ENCODE measurements at regions not wholly inside any gene's neighbourhood (a gene's known extent, or its start where the extent isn't known, plus 50 kb on each side); places are given as distances from the start of the nearest gene placed in this dataset.

DNA sequence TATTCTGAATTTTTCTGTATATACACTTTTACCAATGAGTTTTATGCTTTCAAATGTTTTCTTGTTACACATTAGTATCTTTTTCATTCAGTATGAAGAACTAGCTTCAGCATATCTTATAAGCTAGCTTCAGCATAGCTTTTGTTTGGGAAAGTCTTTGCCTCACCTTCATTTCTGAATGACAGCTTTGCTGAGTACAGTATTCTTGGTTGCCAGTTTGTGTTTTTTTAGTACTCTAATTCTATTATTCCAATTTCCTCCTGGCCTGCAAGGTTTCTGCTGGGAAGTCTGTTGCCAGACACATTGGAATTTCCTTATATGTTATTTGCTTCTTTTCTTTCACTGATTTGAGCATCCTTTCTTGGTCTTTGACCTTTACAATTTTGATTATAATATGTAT, 278.8 kb downstream of the SPATA18 start:
- no peaks in the 10 kb centered on the region for H3K4me1 Mint-ChIP-seq (ENCODE audit: low read depth, unreplicated experiment)
- TF ChIP-seq, protein P1, sequence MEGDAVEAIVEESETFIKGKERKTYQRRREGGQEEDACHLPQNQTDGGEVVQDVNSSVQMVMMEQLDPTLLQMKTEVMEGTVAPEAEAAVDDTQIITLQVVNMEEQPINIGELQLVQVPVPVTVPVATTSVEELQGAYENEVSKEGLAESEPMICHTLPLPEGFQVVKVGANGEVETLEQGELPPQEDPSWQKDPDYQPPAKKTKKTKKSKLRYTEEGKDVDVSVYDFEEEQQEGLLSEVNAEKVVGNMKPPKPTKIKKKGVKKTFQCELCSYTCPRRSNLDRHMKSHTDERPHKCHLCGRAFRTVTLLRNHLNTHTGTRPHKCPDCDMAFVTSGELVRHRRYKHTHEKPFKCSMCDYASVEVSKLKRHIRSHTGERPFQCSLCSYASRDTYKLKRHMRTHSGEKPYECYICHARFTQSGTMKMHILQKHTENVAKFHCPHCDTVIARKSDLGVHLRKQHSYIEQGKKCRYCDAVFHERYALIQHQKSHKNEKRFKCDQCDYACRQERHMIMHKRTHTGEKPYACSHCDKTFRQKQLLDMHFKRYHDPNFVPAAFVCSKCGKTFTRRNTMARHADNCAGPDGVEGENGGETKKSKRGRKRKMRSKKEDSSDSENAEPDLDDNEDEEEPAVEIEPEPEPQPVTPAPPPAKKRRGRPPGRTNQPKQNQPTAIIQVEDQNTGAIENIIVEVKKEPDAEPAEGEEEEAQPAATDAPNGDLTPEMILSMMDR (IDR thresholded peaks at IDR 0.05; ENCODE audit: insufficient read depth, low read depth, low read length), result no peak
- TF ChIP-seq EZH2 (IDR thresholded peaks at IDR 0.05; ENCODE audit: insufficient read depth, low read length), result no peak
- no peaks in the 10 kb centered on the region for H3K79me2 ChIP-seq (ENCODE audit: insufficient read depth, low read length)
- DNase-seq (ENCODE audit: low read depth), result no peak
- H3K27me3 Mint-ChIP-seq (ENCODE audit: low read depth, unreplicated experiment), result no peaks in the 10 kb centered on the region
- FAIRE-seq, result no peak
- H3K27me3 ChIP-seq (ENCODE audit: insufficient read depth, low read length), result no peaks in the 10 kb centered on the region
- no peak overlapping the region for H3K4me3 ChIP-seq (ENCODE audit: insufficient read depth, low read depth, low read length)
- H3K9me3 ChIP-seq (ENCODE audit: insufficient read depth, low read depth, low read length), result peaks cover 3% of the 10 kb centered on the region
- no peak overlapping the region for H3K4me2 ChIP-seq (ENCODE audit: low read length)
- no peak overlapping the region for H3K9ac ChIP-seq (ENCODE audit: low read length)
- no peak overlapping the region for H3K27ac ChIP-seq (ENCODE audit: low read depth, low read length)
- no peak overlapping the region for H3K27ac Mint-ChIP-seq (ENCODE audit: unreplicated experiment)
- no peaks in the 10 kb centered on the region for H4K20me1 ChIP-seq (ENCODE audit: insufficient read depth, low read length)
- no peak overlapping the region for H2AFZ ChIP-seq (ENCODE audit: low read depth, low read length)
- no peak overlapping the region for H3K4me3 Mint-ChIP-seq (ENCODE audit: unreplicated experiment)
- no peaks in the 10 kb centered on the region for H3K4me1 ChIP-seq (ENCODE audit: insufficient read depth, low read length)
- H3K36me3 Mint-ChIP-seq (ENCODE audit: low read depth, unreplicated experiment), result no peaks in the 10 kb centered on the region
- peaks cover 11% of the 10 kb centered on the region for H3K9me3 Mint-ChIP-seq (ENCODE audit: unreplicated experiment)
- no peaks in the 10 kb centered on the region for H3K36me3 ChIP-seq (ENCODE audit: insufficient read depth, low read length)

DNA sequence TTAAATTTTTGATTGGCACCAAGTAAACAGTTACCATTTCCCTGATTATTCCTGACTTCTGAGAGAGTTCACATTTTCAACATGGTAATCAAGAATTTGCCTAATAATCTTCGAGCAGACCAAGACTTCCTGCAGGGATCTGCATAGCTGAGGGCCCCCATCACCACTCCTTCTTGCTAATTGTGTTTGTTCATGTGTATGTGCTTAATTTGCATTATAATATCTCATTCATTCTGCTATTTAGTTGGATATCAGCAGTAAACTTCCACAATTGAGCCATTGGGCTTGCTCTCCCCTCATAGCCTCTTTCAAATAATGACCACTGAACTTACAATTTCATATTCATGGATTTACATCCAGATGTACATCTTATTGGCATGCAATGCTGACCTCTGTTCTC, 292.5 kb downstream of the SPATA18 start:
- H3K4me3 Mint-ChIP-seq (ENCODE audit: unreplicated experiment), result no peak overlapping the region
- no peaks in the 10 kb centered on the region for H3K36me3 ChIP-seq (ENCODE audit: insufficient read depth, low read length)
- TF ChIP-seq, protein P1 (IDR thresholded peaks at IDR 0.05; ENCODE audit: insufficient read depth, low read depth, low read length), result no peak
- no peak for TF ChIP-seq EZH2 (IDR thresholded peaks at IDR 0.05; ENCODE audit: insufficient read depth, low read length)
- no peaks in the 10 kb centered on the region for H3K79me2 ChIP-seq (ENCODE audit: insufficient read depth, low read length)
- no peak overlapping the region for H2AFZ ChIP-seq (ENCODE audit: low read depth, low read length)
- H3K9me3 ChIP-seq (ENCODE audit: insufficient read depth, low read depth, low read length), result peaks cover 2% of the 10 kb centered on the region
- FAIRE-seq (no peak), DNase-seq (ENCODE audit: low read depth) (no peak)
- H3K27ac Mint-ChIP-seq (ENCODE audit: unreplicated experiment), result no peak overlapping the region
- no peak overlapping the region for H3K4me2 ChIP-seq (ENCODE audit: low read length)
- no peak overlapping the region for H3K9ac ChIP-seq (ENCODE audit: low read length)
- H3K27ac ChIP-seq (ENCODE audit: low read depth, low read length), result no peak overlapping the region
- peaks cover 2% of the 10 kb centered on the region for H3K27me3 Mint-ChIP-seq (ENCODE audit: low read depth, unreplicated experiment)
- no peaks in the 10 kb centered on the region for H4K20me1 ChIP-seq (ENCODE audit: insufficient read depth, low read length)
- H3K9me3 Mint-ChIP-seq (ENCODE audit: unreplicated experiment), result no peaks in the 10 kb centered on the region
- no peaks in the 10 kb centered on the region for H3K36me3 Mint-ChIP-seq (ENCODE audit: low read depth, unreplicated experiment)
- H3K4me3 ChIP-seq (ENCODE audit: insufficient read depth, low read depth, low read length), result no peak overlapping the region
- H3K27me3 ChIP-seq (ENCODE audit: insufficient read depth, low read length), result no peaks in the 10 kb centered on the region
- H3K4me1 Mint-ChIP-seq (ENCODE audit: low read depth, unreplicated experiment), result no peaks in the 10 kb centered on the region
- H3K4me1 ChIP-seq (ENCODE audit: insufficient read depth, low read length), result no peaks in the 10 kb centered on the region

DNA sequence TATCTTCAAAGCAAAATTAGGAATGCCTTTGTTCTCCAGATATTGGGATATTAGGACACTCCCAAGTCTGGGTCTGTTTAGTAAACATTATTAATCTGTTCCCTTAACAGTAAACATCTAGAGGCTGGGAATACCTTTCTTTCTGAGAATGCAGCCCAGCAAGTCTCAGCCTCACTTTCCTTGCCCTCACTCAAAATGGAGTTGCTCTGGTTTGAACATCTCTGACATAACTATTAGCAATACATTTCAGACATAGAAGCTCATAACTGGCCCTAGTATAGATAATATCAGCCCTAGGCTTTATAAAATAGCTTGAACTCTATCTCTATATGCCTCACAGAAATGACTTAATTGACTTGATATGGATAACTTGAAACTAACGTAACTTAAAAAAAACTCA, 299.8 kb downstream of the SPATA18 start:
- H3K79me2 ChIP-seq (ENCODE audit: insufficient read depth, low read length), result no peaks in the 10 kb centered on the region
- Mint-ChIP-seq H3K4me1 (ENCODE audit: low read depth, unreplicated experiment) (peaks cover 2% of the 10 kb centered on the region), H3K36me3 (ENCODE audit: low read depth, unreplicated experiment) (no peaks in the 10 kb centered on the region), H3K27me3 (ENCODE audit: low read depth, unreplicated experiment) (peaks cover 4% of the 10 kb centered on the region), H3K9me3 (ENCODE audit: unreplicated experiment) (no peaks in the 10 kb centered on the region), H3K4me3 (ENCODE audit: unreplicated experiment) (no peak overlapping the region), H3K27ac (ENCODE audit: unreplicated experiment) (no peak overlapping the region)
- H3K27ac ChIP-seq (ENCODE audit: low read depth, low read length), result no peak overlapping the region
- H3K4me2 ChIP-seq (ENCODE audit: low read length), result no peak overlapping the region
- FAIRE-seq, result no peak
- no peak overlapping the region for H3K9ac ChIP-seq (ENCODE audit: low read length)
- H3K27me3 ChIP-seq (ENCODE audit: insufficient read depth, low read length), result no peaks in the 10 kb centered on the region
- TF ChIP-seq, protein P1 (IDR thresholded peaks at IDR 0.05; ENCODE audit: insufficient read depth, low read depth, low read length), result no peak
- TF ChIP-seq EZH2 (IDR thresholded peaks at IDR 0.05; ENCODE audit: insufficient read depth, low read length), result no peak
- H3K9me3 ChIP-seq (ENCODE audit: insufficient read depth, low read depth, low read length), result peaks cover 4% of the 10 kb centered on the region
- H3K4me1 ChIP-seq (ENCODE audit: insufficient read depth, low read length), result no peaks in the 10 kb centered on the region
- no peaks in the 10 kb centered on the region for H3K36me3 ChIP-seq (ENCODE audit: insufficient read depth, low read length)
- no peak overlapping the region for H3K4me3 ChIP-seq (ENCODE audit: insufficient read depth, low read depth, low read length)
- no peak for DNase-seq (ENCODE audit: low read depth)
- H4K20me1 ChIP-seq (ENCODE audit: insufficient read depth, low read length), result no peaks in the 10 kb centered on the region
- no peak overlapping the region for H2AFZ ChIP-seq (ENCODE audit: low read depth, low read length)
